H1 (cell line): ENCODE measurements at regions not wholly inside any gene's neighbourhood (a gene's known extent, or its start where the extent isn't known, plus 50 kb on each side); places are given as distances from the start of the nearest gene placed in this dataset.
"Not testable (repeated sequence)": the region's sequence is repeated elsewhere in the genome, so short reads cannot be mapped to it uniquely, and the experiment has no call there.

Experiments
- CTCF ChIA-PET: fragments of 300-600 bp; sonication (Branson Sonifier 250); formaldehyde crosslinking; loops from one replicate; lab custom pipeline; 2021; ENCODE audit not compliant: partially characterized antibody; lab: Charles Lee
- POLR2A ChIA-PET: fragments of 300-600 bp; sonication (Branson Sonifier 250); formaldehyde crosslinking; loops from one replicate; lab custom pipeline; 2021; ENCODE audit warnings: inconsistent platforms; ENCODE audit not compliant: partially characterized antibody; lab: Charles Lee
- DNase-seq, 2 experiments: peaks; one replicate each; pipeline versions ENCODE4 v3.0.0 to v3.0.0-alpha.2; 2010 to 2022; ENCODE audit warnings: low spot score in 2 of 2, low read depth in 1 of 2, mixed read lengths in 1 of 2
- FAIRE-seq: peaks from 2 replicates; lab custom pipeline; 2011; peaks lifted over from hg19 to GRCh38; lab: Jason Lieb, UNC
- H2AFZ ChIP-seq: 2 replicates; pipeline ENCODE4 v1.8.1; 2012; ENCODE audit warnings: low read length, inconsistent platforms
- H2AK5ac ChIP-seq: 2 replicates; pipeline ENCODE4 v1.6.1; 2013; ENCODE audit warnings: low read depth, low read length
- H2BK120ac ChIP-seq: replicated peaks from 2 replicates; pipeline ENCODE3; 2013; ENCODE audit warnings: low read depth, low read length, inconsistent platforms
- H2BK12ac ChIP-seq: 2 replicates; pipeline ENCODE4 v1.6.1; 2013; ENCODE audit warnings: low read depth, low read length
- H2BK15ac ChIP-seq: 2 replicates; pipeline ENCODE4 v1.6.1; 2013; ENCODE audit warnings: low read length
- H2BK20ac ChIP-seq: 2 replicates; pipeline ENCODE4 v1.6.1; 2013; ENCODE audit warnings: low read length
- H2BK5ac ChIP-seq: 2 replicates; pipeline ENCODE4 v1.6.1; 2013; ENCODE audit warnings: low read depth, low read length
- H3K14ac ChIP-seq: 2 replicates; pipeline ENCODE4 v1.6.1; 2013; ENCODE audit warnings: inconsistent platforms; ENCODE audit not compliant: insufficient read length
- H3K18ac ChIP-seq: 2 replicates; pipeline ENCODE4 v1.6.1; 2013; ENCODE audit warnings: low read length; ENCODE audit errors: extremely low read depth
- H3K23ac ChIP-seq: 2 replicates; pipeline ENCODE4 v1.6.1; 2013; ENCODE audit warnings: inconsistent platforms; ENCODE audit not compliant: insufficient read length
- H3K23me2 ChIP-seq: 2 replicates; pipeline ENCODE4 v1.6.1; 2013; ENCODE audit warnings: low read depth, low read length
- H3K27ac ChIP-seq: 2 replicates; pipeline ENCODE4 v1.6.1; 2011; ENCODE audit warnings: low read depth, low read length, inconsistent platforms
- H3K27me3 ChIP-seq, 4 experiments: replicated peaks in 1 of 4; 1 replicate in 1 of 4; 2 replicates in 3 of 4; pipeline versions ENCODE4 v1.6.1 to v1.8.1; 2011 to 2013; ENCODE audit warnings: low read length in 3 of 4, mild to moderate bottlenecking in 3 of 4, inconsistent platforms in 2 of 4, mixed read lengths in 2 of 4, moderate library complexity in 1 of 4; ENCODE audit not compliant: control insufficient read depth in 3 of 4, insufficient read depth in 3 of 4; ENCODE audit errors: extremely low read depth in 1 of 4
- H3K36me3 ChIP-seq, 4 experiments: 2 replicates each; pipeline versions ENCODE4 v1.6.1 to v1.8.1; 2011 to 2013; ENCODE audit warnings: mild to moderate bottlenecking in 4 of 4, low read length in 3 of 4, moderate library complexity in 2 of 4, control low read depth in 1 of 4, inconsistent platforms in 1 of 4; ENCODE audit not compliant: insufficient read depth in 4 of 4, control insufficient read depth in 2 of 4
- H3K4ac ChIP-seq: replicated peaks from 2 replicates; pipeline ENCODE3; 2013; ENCODE audit warnings: low read length, low read depth, mixed read lengths, inconsistent platforms; ENCODE audit not compliant: insufficient read length
- H3K4me1 ChIP-seq, 4 experiments: replicated peaks in 1 of 4; 1 replicate in 1 of 4; 2 replicates in 3 of 4; pipeline versions ENCODE4 v1.6.1 to v1.8.1; 2011 to 2013; ENCODE audit warnings: low read length in 3 of 4, inconsistent platforms in 2 of 4, mixed read lengths in 1 of 4; ENCODE audit not compliant: insufficient read depth in 4 of 4, control insufficient read depth in 3 of 4
- H3K4me2 ChIP-seq, 2 experiments: 2 replicates each; pipeline versions ENCODE4 v1.6.1 to v1.8.1; 2011 to 2013; ENCODE audit warnings: low read depth in 2 of 2, low read length in 2 of 2, control low read depth in 1 of 2, inconsistent platforms in 1 of 2, mild to moderate bottlenecking in 1 of 2; ENCODE audit not compliant: insufficient read depth in 1 of 2
- H3K4me3 ChIP-seq, 4 experiments: fragments of 200-600, 300-600 bp in 1 of 4; sonication (generic), shearing (Covaris generic), sonication (Bioruptor Twin) in 1 of 4; 2 replicates each; pipeline versions ENCODE4 v1.5.1 to v1.8.1; 2011 to 2016; ENCODE audit warnings: low read length in 4 of 4, low read depth in 3 of 4, control low read depth in 2 of 4, inconsistent platforms in 2 of 4, mild to moderate bottlenecking in 2 of 4, mixed read lengths in 1 of 4, moderate library complexity in 1 of 4; ENCODE audit not compliant: insufficient read depth in 2 of 4; ENCODE audit errors: extremely low read depth in 1 of 4
- H3K56ac ChIP-seq: replicated peaks from 2 replicates; pipeline ENCODE3; 2013; ENCODE audit warnings: low read depth, mild to moderate bottlenecking, mixed read lengths, low read length, inconsistent platforms; ENCODE audit not compliant: insufficient read length
- H3K79me1 ChIP-seq: 2 replicates; pipeline ENCODE4 v1.6.1; 2013; ENCODE audit warnings: low read depth, low read length, control low read depth
- H3K79me2 ChIP-seq, 2 experiments: 2 replicates each; pipeline versions ENCODE4 v1.6.1 to v1.8.1; 2012 to 2013; ENCODE audit warnings: low read length in 2 of 2, mild to moderate bottlenecking in 2 of 2, inconsistent platforms in 1 of 2; ENCODE audit not compliant: insufficient read depth in 2 of 2, control insufficient read depth in 1 of 2
- H3K9ac ChIP-seq, 4 experiments: replicated peaks in 1 of 4; 1 replicate in 1 of 4; 2 replicates in 3 of 4; pipeline versions ENCODE4 v1.6.1 to v1.8.1; 2011 to 2013; ENCODE audit warnings: low read depth in 3 of 4, low read length in 3 of 4, control low read depth in 2 of 4, mild to moderate bottlenecking in 2 of 4, moderate library complexity in 2 of 4, inconsistent platforms in 1 of 4; ENCODE audit errors: extremely low read depth in 1 of 4
- H3K9me3 ChIP-seq, 2 experiments: 2 replicates each; pipeline versions ENCODE4 v1.6.1 to v1.8.1; 2012 to 2013; ENCODE audit warnings: mild to moderate bottlenecking in 2 of 2, moderate library complexity in 2 of 2, control low read depth in 1 of 2, inconsistent platforms in 1 of 2, low read depth in 1 of 2, low read length in 1 of 2, mixed read lengths in 1 of 2; ENCODE audit not compliant: insufficient read depth in 2 of 2
- H4K20me1 ChIP-seq, 2 experiments: replicated peaks in 1 of 2; 2 replicates each; pipeline versions ENCODE3 to v1.8.1; 2011 to 2013; ENCODE audit warnings: inconsistent platforms in 2 of 2, low read length in 2 of 2, mild to moderate bottlenecking in 1 of 2; ENCODE audit not compliant: insufficient read depth in 2 of 2, control insufficient read depth in 1 of 2
- H4K5ac ChIP-seq: 2 replicates; pipeline ENCODE4 v1.6.1; 2013; ENCODE audit warnings: low read length, low read depth, mixed read lengths, inconsistent platforms; ENCODE audit not compliant: insufficient read length
- H4K8ac ChIP-seq: 2 replicates; pipeline ENCODE4 v1.8.0; 2013; ENCODE audit warnings: mild to moderate bottlenecking, moderate library complexity, low read length, inconsistent platforms; ENCODE audit not compliant: insufficient read depth; ENCODE audit errors: extremely low read depth
- H4K91ac ChIP-seq: replicated peaks from 2 replicates; pipeline ENCODE3; 2013; ENCODE audit warnings: low read length, mixed read lengths, inconsistent platforms; ENCODE audit not compliant: insufficient read length
- WGBS, 2 experiments: shearing (Covaris generic) in 1 of 2; methylation state at CpG; one replicate each; pipeline versions ENCODE4 v1.1.6 to v1.1.7; 2013 to 2015; ENCODE audit warnings: low lambda C conversion rate in 2 of 2, mixed read lengths in 2 of 2, inconsistent platforms in 1 of 2, low coverage in 1 of 2, missing lambda C conversion rate in 1 of 2; ENCODE audit not compliant: insufficient replicate concordance in 2 of 2, insufficient coverage in 1 of 2, insufficient read length in 1 of 2; ENCODE audit errors: extremely low coverage in 1 of 2, missing lambda C conversion rate in 1 of 2; 5-methylcytosine and 5-hydroxymethylcytosine counted together

DNA sequence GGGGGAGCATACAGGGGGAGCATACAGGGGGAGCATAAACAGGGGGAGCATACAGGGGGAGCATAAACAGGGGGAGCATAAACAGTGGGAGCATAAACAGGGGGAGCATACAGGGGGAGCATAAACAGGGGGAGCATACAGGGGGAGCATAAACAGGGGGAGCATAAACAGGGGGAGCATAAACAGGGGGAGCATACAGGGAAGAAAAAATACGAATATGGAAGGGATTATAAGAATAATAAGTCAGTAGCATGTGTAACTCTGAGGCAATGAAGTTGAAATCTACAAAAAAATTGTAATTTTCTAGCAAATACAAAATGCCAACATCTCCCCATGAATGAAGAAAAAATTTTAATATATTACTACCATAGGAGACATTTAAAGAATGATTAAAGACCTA is 101.3 kb upstream of the FOXQ1 start:
- H3K4me2 ChIP-seq, H2BK5ac ChIP-seq, H2BK15ac ChIP-seq, H4K91ac ChIP-seq, H2BK12ac ChIP-seq, H3K23ac ChIP-seq, H3K4me3 ChIP-seq, H3K79me1 ChIP-seq, H3K9me3 ChIP-seq, H3K79me2 ChIP-seq, H3K36me3 ChIP-seq, H3K4ac ChIP-seq, H3K27me3 ChIP-seq, H4K8ac ChIP-seq, H4K5ac ChIP-seq, H4K20me1 ChIP-seq, FAIRE-seq, POLR2A ChIA-PET, H3K27ac ChIP-seq, H2AFZ ChIP-seq, H3K18ac ChIP-seq, H2BK20ac ChIP-seq, H3K9ac ChIP-seq, H2BK120ac ChIP-seq, H3K4me1 ChIP-seq, H2AK5ac ChIP-seq, DNase-seq, H3K14ac ChIP-seq, H3K23me2 ChIP-seq, H3K56ac ChIP-seq, CTCF ChIA-PET: not testable (repeated sequence)
- WGBS, 2 experiments, result 50% methylated on average over 1 of the region's 1 CpG; no CpG with 5 or more reads in 1 of the 2 experiments
